Panc1 (cell line): ENCODE measurements at regions not wholly inside any gene's neighbourhood (a gene's known extent, or its start where the extent isn't known, plus 50 kb on each side); places are given as distances from the start of the nearest gene placed in this dataset.

Experiments used
- ATAC-seq: fragments of 200-7000 bp; cut with Tn5 transposase; 2 replicates; pipeline ENCODE4 v1.9.1; 2020; ENCODE audit warnings: mild to moderate bottlenecking, moderate library complexity
- BruUV-seq: library from RNA; stranded (reverse); fragments of 400-500 nt; replicated peaks from 2 replicates; lab custom pipeline; 2021; lab: Mats Ljungman, UMichigan
- CTCF ChIA-PET: fragments of 300-600 bp; sonication (Branson Sonifier 250); formaldehyde crosslinking; loops from one replicate; lab custom pipeline; 2022; ENCODE audit warnings: antibody characterized with exemption; lab: Charles Lee
- POLR2A ChIA-PET: fragments of 300-600 bp; sonication (Branson Sonifier 250); formaldehyde crosslinking; loops from one replicate; lab custom pipeline; 2022; ENCODE audit warnings: antibody characterized with exemption; lab: Charles Lee
- DNase-seq: peaks from one replicate; pipeline ENCODE4 v3.0.0-alpha.2; 2010; ENCODE audit warnings: low read depth, low spot score
- H3K27ac ChIP-seq: 2 replicates; pipeline ENCODE4 v1.5.1; 2011; ENCODE audit warnings: mild to moderate bottlenecking, low read length, inconsistent platforms
- H3K27me3 ChIP-seq: fragments of 200-500 bp; sonication (Bioruptor generic); 2 replicates; pipeline ENCODE4 v1.6.0; 2014; ENCODE audit warnings: low read length, inconsistent platforms; ENCODE audit not compliant: control insufficient read depth, insufficient read depth
- H3K36me3 ChIP-seq: fragments of 200-500 bp; sonication (Bioruptor generic); 2 replicates; pipeline ENCODE4 v1.5.1; 2014; ENCODE audit warnings: inconsistent platforms, mild to moderate bottlenecking, low read length, moderate library complexity; ENCODE audit not compliant: control insufficient read depth, insufficient read depth
- H3K4me1 ChIP-seq: 2 replicates; pipeline ENCODE4 v1.5.1; 2011; ENCODE audit warnings: inconsistent platforms, mild to moderate bottlenecking, low read length, moderate library complexity; ENCODE audit not compliant: control insufficient read depth, insufficient read depth
- H3K4me3 ChIP-seq, 2 experiments: 2 replicates each; pipeline ENCODE4 v1.5.1; 2011 to 2012; ENCODE audit warnings: low read depth in 2 of 2, low read length in 2 of 2, mild to moderate bottlenecking in 2 of 2, inconsistent platforms in 1 of 2, moderate library complexity in 1 of 2
- H3K9me3 ChIP-seq: fragments of 200-500 bp; sonication (Bioruptor generic); 2 replicates; pipeline ENCODE4 v1.5.1; 2014; ENCODE audit warnings: low read depth, mild to moderate bottlenecking, inconsistent platforms, low read length, moderate library complexity; ENCODE audit not compliant: control insufficient read depth, insufficient read depth
- POLR2AphosphoS5 ChIP-seq: IDR thresholded peaks from 2 replicates; pipeline ENCODE4 v1.6.1; 2012; ENCODE audit warnings: mild to moderate bottlenecking, low read depth, low read length, moderate library complexity
- SIN3A ChIP-seq: IDR thresholded peaks from 2 replicates; pipeline ENCODE4 v1.6.1; 2012; ENCODE audit warnings: low read depth, mild to moderate bottlenecking, low read length, moderate library complexity, borderline replicate concordance; ENCODE audit not compliant: insufficient read depth
- TCF7L2 ChIP-seq: IDR thresholded peaks from 2 replicates; pipeline ENCODE4 v1.6.1; 2011; ENCODE audit warnings: mild to moderate bottlenecking, low read depth, low read length, inconsistent platforms
- in situ Hi-C: cut with HindIII; loops from 2 replicates; pipeline ENCODE4 v1.10.0; 2016; ENCODE audit warnings: low sequenced_read_pairs, low pct_unique_long_range_greater_than_20kb
- intact Hi-C: fragments of 100-400 bp; cut with micrococcal nuclease; formaldehyde crosslinking; loops from one replicate; pipeline ENCODE4 v1.10.0; 2022; ENCODE audit not compliant: unreplicated experiment
- TF ChIP-seq, protein P1 (sequence below): fragments of 450-650 bp; IDR thresholded peaks from 2 replicates; pipeline ENCODE4 v1.5.1; 2017; ENCODE audit warnings: mild to moderate bottlenecking
- TF ChIP-seq, protein P2 (sequence below), 2 experiments: IDR thresholded peaks; 2 replicates each; pipeline ENCODE4 v1.6.1; 2011 to 2012; ENCODE audit warnings: low read depth in 2 of 2, control low read depth in 1 of 2, low read length in 1 of 2, mild to moderate bottlenecking in 1 of 2, moderate library complexity in 1 of 2; ENCODE audit not compliant: insufficient read depth in 1 of 2

DNA sequence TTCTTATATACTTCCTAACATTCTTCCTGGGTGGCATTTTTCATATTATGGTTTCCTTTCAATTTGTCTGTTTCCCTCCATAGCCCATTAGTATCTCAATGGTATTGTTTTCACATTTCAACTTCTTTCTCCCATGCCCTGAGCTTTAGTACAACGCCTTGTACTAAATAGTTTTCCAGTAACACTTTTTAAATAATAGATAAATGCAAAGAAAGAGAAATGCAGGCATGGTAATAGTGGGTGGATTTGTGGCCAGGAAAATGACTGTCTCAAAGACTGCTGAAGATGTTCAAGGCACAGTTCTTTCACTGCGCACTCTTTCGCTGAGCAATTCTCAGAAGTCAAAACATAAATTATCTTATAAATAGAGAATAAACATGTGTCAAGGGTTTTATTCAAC is 145.1 kb downstream of the LCA5 start:
- in situ Hi-C loops = no loop called here
- Histone ChIP-seq H3K9me3 (no peaks in the 10 kb centered on the region), H3K4me3 (no peak overlapping the region), H3K27ac (no peak overlapping the region), H3K36me3 (no peaks in the 10 kb centered on the region), H3K4me1 (no peaks in the 10 kb centered on the region), H3K27me3 (no peaks in the 10 kb centered on the region)
- ATAC-seq = no peak
- TF ChIP-seq, protein P1, sequence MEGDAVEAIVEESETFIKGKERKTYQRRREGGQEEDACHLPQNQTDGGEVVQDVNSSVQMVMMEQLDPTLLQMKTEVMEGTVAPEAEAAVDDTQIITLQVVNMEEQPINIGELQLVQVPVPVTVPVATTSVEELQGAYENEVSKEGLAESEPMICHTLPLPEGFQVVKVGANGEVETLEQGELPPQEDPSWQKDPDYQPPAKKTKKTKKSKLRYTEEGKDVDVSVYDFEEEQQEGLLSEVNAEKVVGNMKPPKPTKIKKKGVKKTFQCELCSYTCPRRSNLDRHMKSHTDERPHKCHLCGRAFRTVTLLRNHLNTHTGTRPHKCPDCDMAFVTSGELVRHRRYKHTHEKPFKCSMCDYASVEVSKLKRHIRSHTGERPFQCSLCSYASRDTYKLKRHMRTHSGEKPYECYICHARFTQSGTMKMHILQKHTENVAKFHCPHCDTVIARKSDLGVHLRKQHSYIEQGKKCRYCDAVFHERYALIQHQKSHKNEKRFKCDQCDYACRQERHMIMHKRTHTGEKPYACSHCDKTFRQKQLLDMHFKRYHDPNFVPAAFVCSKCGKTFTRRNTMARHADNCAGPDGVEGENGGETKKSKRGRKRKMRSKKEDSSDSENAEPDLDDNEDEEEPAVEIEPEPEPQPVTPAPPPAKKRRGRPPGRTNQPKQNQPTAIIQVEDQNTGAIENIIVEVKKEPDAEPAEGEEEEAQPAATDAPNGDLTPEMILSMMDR = no peak
- TF ChIP-seq POLR2AphosphoS5 (no peak), SIN3A (no peak), TCF7L2 (no peak)
- TF ChIP-seq, protein P2, sequence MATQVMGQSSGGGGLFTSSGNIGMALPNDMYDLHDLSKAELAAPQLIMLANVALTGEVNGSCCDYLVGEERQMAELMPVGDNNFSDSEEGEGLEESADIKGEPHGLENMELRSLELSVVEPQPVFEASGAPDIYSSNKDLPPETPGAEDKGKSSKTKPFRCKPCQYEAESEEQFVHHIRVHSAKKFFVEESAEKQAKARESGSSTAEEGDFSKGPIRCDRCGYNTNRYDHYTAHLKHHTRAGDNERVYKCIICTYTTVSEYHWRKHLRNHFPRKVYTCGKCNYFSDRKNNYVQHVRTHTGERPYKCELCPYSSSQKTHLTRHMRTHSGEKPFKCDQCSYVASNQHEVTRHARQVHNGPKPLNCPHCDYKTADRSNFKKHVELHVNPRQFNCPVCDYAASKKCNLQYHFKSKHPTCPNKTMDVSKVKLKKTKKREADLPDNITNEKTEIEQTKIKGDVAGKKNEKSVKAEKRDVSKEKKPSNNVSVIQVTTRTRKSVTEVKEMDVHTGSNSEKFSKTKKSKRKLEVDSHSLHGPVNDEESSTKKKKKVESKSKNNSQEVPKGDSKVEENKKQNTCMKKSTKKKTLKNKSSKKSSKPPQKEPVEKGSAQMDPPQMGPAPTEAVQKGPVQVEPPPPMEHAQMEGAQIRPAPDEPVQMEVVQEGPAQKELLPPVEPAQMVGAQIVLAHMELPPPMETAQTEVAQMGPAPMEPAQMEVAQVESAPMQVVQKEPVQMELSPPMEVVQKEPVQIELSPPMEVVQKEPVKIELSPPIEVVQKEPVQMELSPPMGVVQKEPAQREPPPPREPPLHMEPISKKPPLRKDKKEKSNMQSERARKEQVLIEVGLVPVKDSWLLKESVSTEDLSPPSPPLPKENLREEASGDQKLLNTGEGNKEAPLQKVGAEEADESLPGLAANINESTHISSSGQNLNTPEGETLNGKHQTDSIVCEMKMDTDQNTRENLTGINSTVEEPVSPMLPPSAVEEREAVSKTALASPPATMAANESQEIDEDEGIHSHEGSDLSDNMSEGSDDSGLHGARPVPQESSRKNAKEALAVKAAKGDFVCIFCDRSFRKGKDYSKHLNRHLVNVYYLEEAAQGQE (IDR thresholded peaks at IDR 0.05; ENCODE audit: insufficient read depth in 1 of 2, low read depth in 2 of 2, low read length in 1 of 2) = no peak
- ChIA-PET CTCF (no interaction called here), POLR2A (no interaction called here)
- no TSS peak for BruUV-seq
- intact Hi-C loops = no loop called here
- no peak for DNase-seq

DNA sequence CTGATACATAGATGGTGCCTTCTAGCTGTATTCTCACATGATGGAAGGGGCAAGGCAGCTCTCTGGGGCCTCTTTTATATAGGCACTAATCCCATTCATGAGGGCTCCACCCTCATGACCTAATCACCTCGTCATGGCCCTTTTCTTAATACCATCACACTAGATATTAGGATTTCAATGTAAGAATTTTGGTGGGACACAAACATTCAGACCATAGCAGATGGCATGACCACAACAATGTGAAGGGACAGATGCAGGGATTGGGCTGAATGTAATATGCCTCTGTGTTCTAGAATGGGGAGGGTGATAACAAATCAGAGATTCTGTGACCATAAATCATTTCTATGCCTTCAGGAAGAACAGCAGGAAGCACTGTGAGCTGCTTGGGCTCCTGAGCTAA is 145.8 kb downstream of the LCA5 start:
- DNase-seq = no peak
- no peak for TF ChIP-seq SIN3A
- no peak for TF ChIP-seq TCF7L2
- TF ChIP-seq, protein P2 (IDR thresholded peaks at IDR 0.05; ENCODE audit: insufficient read depth in 1 of 2, low read depth in 2 of 2, low read length in 1 of 2) = no peak
- TF ChIP-seq POLR2AphosphoS5 = no peak
- TF ChIP-seq, protein P1 = no peak
- H3K4me1 ChIP-seq = no peaks in the 10 kb centered on the region
- no peaks in the 10 kb centered on the region for H3K9me3 ChIP-seq
- H3K27ac ChIP-seq = no peak overlapping the region
- BruUV-seq = no TSS peak
- in situ Hi-C loops = no loop called here
- H3K4me3 ChIP-seq = no peak overlapping the region
- intact Hi-C loops = no loop called here
- no peaks in the 10 kb centered on the region for H3K27me3 ChIP-seq
- H3K36me3 ChIP-seq = no peaks in the 10 kb centered on the region
- ChIA-PET POLR2A (no interaction called here), CTCF (no interaction called here)
- ATAC-seq = no peak
